HL-60 (cell line): ENCODE measurements at regions not wholly inside any gene's neighbourhood (a gene's known extent, or its start where the extent isn't known, plus 50 kb on each side); places are given as distances from the start of the nearest gene placed in this dataset.
A peak's percentile ranks its signal among the peaks of the same experiment; 100 is the strongest.

ENCODE experiments used
- DNase-seq, 2 experiments: peaks; one replicate each; pipeline ENCODE4 v3.0.0-alpha.2; 2010 to 2020; ENCODE audit warnings: low read depth in 1 of 2, low spot score in 1 of 2
- H3K27ac ChIP-seq: fragments of 250-450 bp; sonication (Bioruptor Pico); replicated peaks from 2 replicates; pipeline ENCODE4 v1.5.1; 2020; ENCODE audit warnings: mild to moderate bottlenecking, moderate library complexity
- H3K27me3 ChIP-seq: fragments of 250-450 bp; sonication (Bioruptor Pico); 2 replicates; pipeline ENCODE4 v1.5.1; 2021; ENCODE audit warnings: mild to moderate bottlenecking, moderate library complexity; ENCODE audit not compliant: insufficient read depth, poor library complexity, severe bottlenecking
- H3K4me3 ChIP-seq: replicated peaks from 2 replicates; pipeline ENCODE4 v1.5.1; 2011; ENCODE audit warnings: mild to moderate bottlenecking, control low read depth, low read length; ENCODE audit not compliant: insufficient read depth
- GABPA ChIP-seq: IDR thresholded peaks from 2 replicates; pipeline ENCODE4 v1.6.1; 2012; ENCODE audit warnings: low read depth
- POLR2AphosphoS5 ChIP-seq: IDR thresholded peaks from 2 replicates; pipeline ENCODE4 v1.6.1; 2012; ENCODE audit warnings: low read depth
- REST ChIP-seq: IDR thresholded peaks from 2 replicates; pipeline ENCODE4 v1.6.1; 2012; ENCODE audit warnings: low read depth; ENCODE audit not compliant: insufficient replicate concordance
- SPI1 ChIP-seq: IDR thresholded peaks from 2 replicates; pipeline ENCODE4 v1.6.1; 2012; ENCODE audit warnings: low read depth, mild to moderate bottlenecking, borderline replicate concordance
- TF ChIP-seq, protein P1 (sequence below): IDR thresholded peaks from one replicate; pipeline ENCODE4 v1.5.1; 2011; ENCODE audit warnings: low read length, control low read depth, inconsistent platforms; ENCODE audit not compliant: insufficient read depth

GRCh38 chr13:97072297-97072696, 78.0 kb upstream of the OXGR1 start:
- no peaks in the 10 kb centered on the region for H3K27me3 ChIP-seq
- no peak overlapping the region for H3K4me3 ChIP-seq

GRCh38 chr13:97074618-97075017, 80.3 kb upstream of the OXGR1 start:
- no peak overlapping the region for H3K27ac ChIP-seq
- TF ChIP-seq, protein P1, sequence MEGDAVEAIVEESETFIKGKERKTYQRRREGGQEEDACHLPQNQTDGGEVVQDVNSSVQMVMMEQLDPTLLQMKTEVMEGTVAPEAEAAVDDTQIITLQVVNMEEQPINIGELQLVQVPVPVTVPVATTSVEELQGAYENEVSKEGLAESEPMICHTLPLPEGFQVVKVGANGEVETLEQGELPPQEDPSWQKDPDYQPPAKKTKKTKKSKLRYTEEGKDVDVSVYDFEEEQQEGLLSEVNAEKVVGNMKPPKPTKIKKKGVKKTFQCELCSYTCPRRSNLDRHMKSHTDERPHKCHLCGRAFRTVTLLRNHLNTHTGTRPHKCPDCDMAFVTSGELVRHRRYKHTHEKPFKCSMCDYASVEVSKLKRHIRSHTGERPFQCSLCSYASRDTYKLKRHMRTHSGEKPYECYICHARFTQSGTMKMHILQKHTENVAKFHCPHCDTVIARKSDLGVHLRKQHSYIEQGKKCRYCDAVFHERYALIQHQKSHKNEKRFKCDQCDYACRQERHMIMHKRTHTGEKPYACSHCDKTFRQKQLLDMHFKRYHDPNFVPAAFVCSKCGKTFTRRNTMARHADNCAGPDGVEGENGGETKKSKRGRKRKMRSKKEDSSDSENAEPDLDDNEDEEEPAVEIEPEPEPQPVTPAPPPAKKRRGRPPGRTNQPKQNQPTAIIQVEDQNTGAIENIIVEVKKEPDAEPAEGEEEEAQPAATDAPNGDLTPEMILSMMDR, result no peak
- no peak for TF ChIP-seq REST
- no peak for TF ChIP-seq SPI1
- TF ChIP-seq POLR2AphosphoS5, result no peak
- no peak for TF ChIP-seq GABPA
- DNase-seq, result no peak
- H3K27me3 ChIP-seq, result no peaks in the 10 kb centered on the region
- no peak overlapping the region for H3K4me3 ChIP-seq

More at GRCh38 chr13:97072297-97072696, 78.0 kb upstream of the OXGR1 start:
- TF ChIP-seq REST, result no peak
- TF ChIP-seq, protein P1, result no peak
- no peak for TF ChIP-seq POLR2AphosphoS5
- TF ChIP-seq GABPA, result no peak
- no peak for TF ChIP-seq SPI1
- DNase-seq, result no peak
- no peak overlapping the region for H3K27ac ChIP-seq

DNA sequence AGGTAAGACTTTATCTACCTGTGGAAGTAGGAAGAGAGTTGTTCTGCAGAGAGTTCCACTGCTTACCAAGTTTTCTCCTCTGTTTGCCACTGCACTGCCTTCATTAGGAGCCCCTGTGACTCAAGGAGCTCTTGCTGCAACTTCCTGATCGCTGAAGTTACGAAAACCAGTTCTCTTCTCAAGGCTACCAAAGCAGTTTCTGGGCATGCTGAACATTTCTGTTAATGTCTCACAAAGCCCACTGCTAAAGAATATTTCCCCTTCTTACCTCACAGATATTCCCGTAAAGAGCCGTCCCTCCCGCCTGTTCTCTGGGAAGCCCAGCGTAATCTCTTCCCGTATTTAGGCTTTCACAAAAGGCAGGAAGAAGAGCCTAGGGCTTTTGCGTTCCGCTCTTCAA, 82.6 kb upstream of the OXGR1 start:
- Histone ChIP-seq H3K4me3 (peak overlapping the region; percentile 7), H3K27me3 (no peaks in the 10 kb centered on the region), H3K27ac (peak overlapping the region; percentile 71)
- TF ChIP-seq GABPA (no peak), SPI1 (peak; percentile 42; the same call in 1 of the 2 replicates), REST (peak; percentile 18)
- DNase-seq, result peak; percentile 29 to 87
